ENCODE measurements at regions not wholly inside any gene's neighbourhood (a gene's known extent, or its start where the extent isn't known, plus 50 kb on each side); places are given as distances from the start of the nearest gene placed in this dataset.

DNA sequence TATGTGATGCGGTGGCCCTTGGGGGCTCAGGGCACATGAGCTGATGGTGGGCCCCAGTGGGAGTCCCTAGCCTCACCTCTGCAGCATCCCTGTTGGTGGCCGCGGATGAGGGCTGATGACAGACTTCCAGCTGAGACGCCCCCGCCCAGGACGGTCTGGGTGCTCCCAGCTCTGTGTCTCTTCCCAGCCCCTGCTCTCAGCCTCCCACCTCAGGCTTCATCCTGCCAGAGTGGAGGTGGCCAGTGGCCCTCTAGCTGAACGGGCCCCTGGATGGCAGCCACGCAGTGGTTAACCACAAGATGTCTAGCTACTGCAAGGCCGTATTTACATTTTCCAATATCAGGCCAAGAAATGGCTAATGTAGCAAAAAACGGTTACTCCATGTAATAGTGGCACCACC lies 205.3 kb upstream of the LINGO1 start:
- no peak for DNase-seq (ENCODE audit: low spot score)
- TF ChIP-seq, protein P1, sequence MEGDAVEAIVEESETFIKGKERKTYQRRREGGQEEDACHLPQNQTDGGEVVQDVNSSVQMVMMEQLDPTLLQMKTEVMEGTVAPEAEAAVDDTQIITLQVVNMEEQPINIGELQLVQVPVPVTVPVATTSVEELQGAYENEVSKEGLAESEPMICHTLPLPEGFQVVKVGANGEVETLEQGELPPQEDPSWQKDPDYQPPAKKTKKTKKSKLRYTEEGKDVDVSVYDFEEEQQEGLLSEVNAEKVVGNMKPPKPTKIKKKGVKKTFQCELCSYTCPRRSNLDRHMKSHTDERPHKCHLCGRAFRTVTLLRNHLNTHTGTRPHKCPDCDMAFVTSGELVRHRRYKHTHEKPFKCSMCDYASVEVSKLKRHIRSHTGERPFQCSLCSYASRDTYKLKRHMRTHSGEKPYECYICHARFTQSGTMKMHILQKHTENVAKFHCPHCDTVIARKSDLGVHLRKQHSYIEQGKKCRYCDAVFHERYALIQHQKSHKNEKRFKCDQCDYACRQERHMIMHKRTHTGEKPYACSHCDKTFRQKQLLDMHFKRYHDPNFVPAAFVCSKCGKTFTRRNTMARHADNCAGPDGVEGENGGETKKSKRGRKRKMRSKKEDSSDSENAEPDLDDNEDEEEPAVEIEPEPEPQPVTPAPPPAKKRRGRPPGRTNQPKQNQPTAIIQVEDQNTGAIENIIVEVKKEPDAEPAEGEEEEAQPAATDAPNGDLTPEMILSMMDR (IDR thresholded peaks at IDR 0.05; ENCODE audit: extremely low read depth, missing control alignments), result no peak

DNA sequence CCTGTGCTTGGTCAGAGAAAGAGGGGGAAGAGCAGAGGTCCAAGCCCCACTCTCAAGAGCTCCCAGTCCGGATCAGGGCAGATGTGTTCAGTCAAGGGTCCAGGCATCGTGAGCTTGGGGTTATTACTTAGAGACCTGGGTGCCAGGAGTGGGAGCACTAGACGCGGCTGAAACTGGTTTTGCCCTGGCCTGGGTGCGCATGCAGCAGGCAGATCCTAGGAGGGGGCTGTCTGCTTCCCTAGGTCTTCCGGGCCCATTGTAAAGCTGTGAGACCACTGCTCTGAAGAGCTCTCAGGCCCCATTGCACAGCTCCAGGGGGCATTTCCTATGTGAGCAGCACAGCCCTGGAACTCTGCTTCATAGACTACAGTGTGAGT lies 204.9 kb upstream of the LINGO1 start:
- DNase-seq (ENCODE audit: low spot score), result no peak
- TF ChIP-seq, protein P1 (IDR thresholded peaks at IDR 0.05; ENCODE audit: extremely low read depth, missing control alignments), result no peak

DNA sequence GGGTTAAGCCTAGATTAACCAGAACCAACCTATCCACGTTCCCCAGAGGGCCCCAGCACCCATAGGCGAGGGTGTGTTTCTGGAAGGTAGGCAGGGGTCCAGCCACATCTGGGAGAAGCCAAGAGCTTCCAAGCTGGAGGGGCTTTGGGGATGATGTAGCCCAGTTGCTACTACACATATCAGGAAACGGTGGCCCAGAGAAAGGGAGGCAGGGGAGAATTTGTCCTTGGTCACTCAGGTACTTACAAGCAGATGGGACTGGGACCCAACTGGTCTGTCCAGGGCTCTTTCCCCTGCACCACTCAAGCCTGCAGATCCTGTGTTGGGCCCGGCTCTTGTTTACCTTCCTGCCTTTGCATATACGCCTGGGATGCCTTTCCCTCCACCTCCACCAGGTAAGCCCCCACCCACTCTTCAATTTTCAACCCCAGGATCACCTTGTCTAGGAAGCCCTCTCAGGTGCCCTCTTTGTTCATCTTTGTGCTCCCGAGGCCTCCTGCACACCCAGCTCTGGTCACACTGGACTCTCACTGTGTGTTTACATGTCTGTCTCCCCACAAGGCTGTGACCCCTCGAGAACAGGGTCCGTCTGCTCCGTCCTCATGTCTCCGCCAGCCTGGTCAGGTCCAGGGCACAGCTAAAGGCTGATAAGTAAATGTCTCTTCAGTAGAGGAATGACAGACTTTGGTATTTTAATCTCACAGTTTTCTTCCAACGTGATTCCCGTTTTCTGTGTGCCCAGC lies 204.4 kb upstream of the LINGO1 start:
- DNase-seq (ENCODE audit: low spot score), result peak; percentile 3
- TF ChIP-seq, protein P1 (IDR thresholded peaks at IDR 0.05; ENCODE audit: extremely low read depth, missing control alignments), result no peak

DNA sequence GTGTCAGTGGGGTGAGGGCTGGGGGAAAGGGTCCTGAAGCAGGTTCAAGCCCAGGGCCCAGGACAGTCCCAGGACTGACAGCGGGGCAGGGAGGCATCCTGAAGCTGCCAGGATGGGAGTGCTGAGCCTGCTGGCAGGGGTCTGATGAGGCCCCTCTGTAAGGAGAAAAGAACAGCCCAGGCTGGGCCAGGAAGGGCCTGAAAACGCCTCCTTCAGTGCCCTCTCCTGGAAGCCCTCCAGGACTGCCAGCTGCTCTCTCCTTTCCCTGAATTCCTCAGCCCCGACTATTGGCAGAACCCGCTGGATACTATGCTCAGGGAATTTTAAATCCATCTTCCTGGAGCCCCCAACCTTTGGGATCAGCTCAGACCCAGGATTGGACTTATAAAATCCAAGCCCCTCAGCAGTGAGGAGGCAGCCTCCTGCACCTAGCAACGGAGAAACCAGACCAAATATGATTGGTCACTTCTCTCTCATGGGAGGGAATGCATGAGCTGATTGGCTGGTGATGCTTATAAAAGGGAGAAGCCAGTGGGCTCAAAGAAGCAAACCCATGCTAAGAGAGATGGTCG lies 203.5 kb upstream of the LINGO1 start:
- TF ChIP-seq, protein P1 (IDR thresholded peaks at IDR 0.05; ENCODE audit: extremely low read depth, missing control alignments), result no peak
- DNase-seq (ENCODE audit: low spot score), result peak; percentile 72

DNA sequence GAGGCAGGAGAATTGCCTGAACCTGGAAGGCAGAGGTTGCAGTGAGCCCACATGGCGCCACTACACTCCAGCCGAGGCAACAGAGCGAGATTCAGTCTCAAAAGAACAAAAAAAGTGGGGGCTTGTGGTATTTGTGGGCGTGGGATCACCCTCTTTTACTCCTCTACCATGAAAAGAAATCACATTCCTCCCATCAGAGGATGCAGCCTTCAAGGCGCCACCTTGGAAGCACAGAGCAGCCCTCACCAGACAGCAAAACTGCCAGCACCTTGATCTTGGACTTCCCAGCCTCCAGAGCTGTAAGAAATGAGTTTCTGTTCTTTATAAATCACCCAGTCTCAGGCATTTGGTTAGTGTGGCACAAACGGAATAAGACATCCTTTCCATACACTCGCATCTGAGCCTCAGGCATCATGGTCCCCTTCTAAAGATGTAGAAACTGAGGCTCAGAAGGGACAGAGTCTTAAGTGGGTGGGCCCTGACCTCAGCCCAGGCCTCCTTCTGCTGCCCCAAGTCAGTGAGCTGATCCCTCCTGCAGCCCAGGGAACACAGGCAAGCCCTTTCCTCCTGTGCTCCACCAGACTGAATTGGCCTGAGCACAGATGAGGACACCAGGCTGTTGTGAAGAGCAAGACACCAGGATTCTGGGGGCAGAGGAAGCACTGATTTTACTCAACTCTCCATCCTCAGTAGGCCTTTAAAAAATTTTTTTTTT lies 201.7 kb upstream of the LINGO1 start:
- no peak for DNase-seq (ENCODE audit: low spot score)

DNA sequence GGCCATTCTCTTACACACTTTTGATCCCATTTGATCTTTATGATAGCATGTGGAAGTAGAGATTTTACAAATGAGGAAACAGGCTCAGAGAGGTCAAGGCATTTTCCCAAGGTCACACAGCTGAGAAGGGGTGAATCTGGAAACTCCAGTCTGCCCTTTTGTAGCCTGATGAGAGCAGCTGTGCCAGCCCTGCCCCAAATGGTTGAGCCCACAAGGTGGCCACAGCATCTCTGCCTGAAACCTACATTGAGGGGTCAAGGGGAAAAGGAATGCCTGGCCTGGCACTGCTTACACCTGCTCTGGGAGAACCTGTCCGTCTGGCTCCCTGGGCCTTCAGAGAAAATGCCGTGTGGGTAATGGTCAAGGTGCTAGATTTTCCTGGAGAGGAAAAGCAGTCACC lies 200.2 kb upstream of the LINGO1 start:
- DNase-seq (ENCODE audit: low spot score), result no peak
- TF ChIP-seq, protein P1 (IDR thresholded peaks at IDR 0.05; ENCODE audit: extremely low read depth, missing control alignments), result no peak

More for the DNA sequence above, 201.7 kb upstream of the LINGO1 start:
- TF ChIP-seq, protein P1 (IDR thresholded peaks at IDR 0.05; ENCODE audit: extremely low read depth, missing control alignments), result no peak

DNA sequence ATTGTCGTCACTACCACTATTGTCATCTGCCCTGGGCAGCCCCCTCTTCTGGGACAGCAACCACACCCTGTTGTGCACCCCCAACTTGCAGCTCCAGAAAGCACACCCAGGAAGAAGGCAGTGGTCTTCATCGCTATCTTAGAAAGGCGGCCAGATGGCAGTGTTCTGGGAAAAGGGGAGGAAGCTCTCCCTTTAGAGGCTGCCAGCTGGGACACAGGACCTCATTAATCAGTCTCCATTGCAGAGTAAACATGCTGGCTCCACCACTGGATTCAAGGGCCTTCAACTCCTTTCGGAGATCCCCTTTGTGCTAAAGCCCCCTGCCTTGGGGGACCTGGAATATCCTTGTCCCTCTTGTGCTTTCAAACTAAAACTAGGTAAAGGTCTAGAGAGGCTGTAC lies 199.3 kb upstream of the LINGO1 start:
- TF ChIP-seq, protein P1 (IDR thresholded peaks at IDR 0.05; ENCODE audit: extremely low read depth, missing control alignments), result no peak
- DNase-seq (ENCODE audit: low spot score), result no peak
